ENCODE measurements at regions not wholly inside any gene's neighbourhood (a gene's known extent, or its start where the extent isn't known, plus 50 kb on each side); places are given as distances from the start of the nearest gene placed in this dataset.

GRCh38 chr13:72104656-72105180, 237.7 kb upstream of the DACH1 start:
- Histone ChIP-seq H3K9ac (ENCODE audit: low read length) (no peak overlapping the region), H3K4me2 (ENCODE audit: low read depth, low read length) (no peak overlapping the region), H2AFZ (ENCODE audit: low read length) (no peak overlapping the region), H3K9me2 (replicated peaks; ENCODE audit: insufficient read depth, low read length) (no peaks in the 10 kb centered on the region), H3K9me3 (replicated peaks; ENCODE audit: insufficient read depth, low read length) (no peaks in the 10 kb centered on the region), H3K36me3 (replicated peaks; ENCODE audit: insufficient read depth, low read length) (no peaks in the 10 kb centered on the region), H3K4me1 (ENCODE audit: low read length) (no peaks in the 10 kb centered on the region), H4K20me1 (ENCODE audit: insufficient read depth, low read length) (no peaks in the 10 kb centered on the region), H3K27ac (ENCODE audit: low read length) (no peak overlapping the region), H3K79me2 (ENCODE audit: low read length) (no peaks in the 10 kb centered on the region), H3K27me3 (replicated peaks; ENCODE audit: insufficient read depth, low read length) (no peaks in the 10 kb centered on the region), H3K4me3 (ENCODE audit: low read length) (no peak overlapping the region), H3F3A (ENCODE audit: insufficient read depth, low read length) (no peaks in the 10 kb centered on the region)
- DNase-seq, result no peak
- TF ChIP-seq EZH2 (optimal IDR thresholded peaks at IDR 0.05; ENCODE audit: low read depth, low read length) (no peak), EZH2phosphoT487 (IDR thresholded peaks at IDR 0.05; ENCODE audit: low read length) (no peak), CTCF (IDR thresholded peaks at IDR 0.05; ENCODE audit: low read length) (no peak)

GRCh38 chr13:72101768-72102400, 234.9 kb upstream of the DACH1 start:
- H3K9me3 ChIP-seq (replicated peaks; ENCODE audit: insufficient read depth, low read length), result no peaks in the 10 kb centered on the region
- no peak overlapping the region for H2AFZ ChIP-seq (ENCODE audit: low read length)
- H3K9ac ChIP-seq (ENCODE audit: low read length), result no peak overlapping the region
- no peaks in the 10 kb centered on the region for H3K4me1 ChIP-seq (ENCODE audit: low read length)
- no peaks in the 10 kb centered on the region for H4K20me1 ChIP-seq (ENCODE audit: insufficient read depth, low read length)
- no peaks in the 10 kb centered on the region for H3F3A ChIP-seq (ENCODE audit: insufficient read depth, low read length)
- no peaks in the 10 kb centered on the region for H3K27me3 ChIP-seq (replicated peaks; ENCODE audit: insufficient read depth, low read length)
- H3K27ac ChIP-seq (ENCODE audit: low read length), result no peak overlapping the region
- TF ChIP-seq EZH2phosphoT487 (IDR thresholded peaks at IDR 0.05; ENCODE audit: low read length) (no peak), CTCF (IDR thresholded peaks at IDR 0.05; ENCODE audit: low read length) (no peak), EZH2 (optimal IDR thresholded peaks at IDR 0.05; ENCODE audit: low read depth, low read length) (no peak)
- no peak overlapping the region for H3K4me3 ChIP-seq (ENCODE audit: low read length)
- H3K9me2 ChIP-seq (replicated peaks; ENCODE audit: insufficient read depth, low read length), result no peaks in the 10 kb centered on the region
- H3K36me3 ChIP-seq (replicated peaks; ENCODE audit: insufficient read depth, low read length), result no peaks in the 10 kb centered on the region
- no peak overlapping the region for H3K4me2 ChIP-seq (ENCODE audit: low read depth, low read length)
- H3K79me2 ChIP-seq (ENCODE audit: low read length), result no peaks in the 10 kb centered on the region
- no peak for DNase-seq

- Histone ChIP-seq H3K4me2 (ENCODE audit: low read depth, low read length) (no peak overlapping the region), H3K36me3 (replicated peaks; ENCODE audit: insufficient read depth, low read length) (no peaks in the 10 kb centered on the region), H3K27ac (ENCODE audit: low read length) (no peak overlapping the region), H3K27me3 (replicated peaks; ENCODE audit: insufficient read depth, low read length) (no peaks in the 10 kb centered on the region), H4K20me1 (ENCODE audit: insufficient read depth, low read length) (no peaks in the 10 kb centered on the region), H3K79me2 (ENCODE audit: low read length) (no peaks in the 10 kb centered on the region), H3K9me2 (replicated peaks; ENCODE audit: insufficient read depth, low read length) (no peaks in the 10 kb centered on the region), H3K9me3 (replicated peaks; ENCODE audit: insufficient read depth, low read length) (no peaks in the 10 kb centered on the region), H3K4me3 (ENCODE audit: low read length) (no peak overlapping the region), H3K9ac (ENCODE audit: low read length) (no peak overlapping the region), H3K4me1 (ENCODE audit: low read length) (no peaks in the 10 kb centered on the region), H2AFZ (ENCODE audit: low read length) (no peak overlapping the region), H3F3A (ENCODE audit: insufficient read depth, low read length) (no peaks in the 10 kb centered on the region)
- no peak for TF ChIP-seq EZH2phosphoT487 (IDR thresholded peaks at IDR 0.05; ENCODE audit: low read length)
- TF ChIP-seq EZH2 (optimal IDR thresholded peaks at IDR 0.05; ENCODE audit: low read depth, low read length), result no peak
- no peak for TF ChIP-seq CTCF (IDR thresholded peaks at IDR 0.05; ENCODE audit: low read length)
- no peak for DNase-seq
Measured at GRCh38 chr13:72100339-72100738, 233.3 kb upstream of the DACH1 start.
